BLaER1 treated with 17β-estradiol and CSF1 and Interleukin-3, amounts not matched to agents 10 nM and 100 nM (cell line): ENCODE measurements at regions not wholly inside any gene's neighbourhood (a gene's known extent, or its start where the extent isn't known, plus 50 kb on each side); places are given as distances from the start of the nearest gene placed in this dataset.

ENCODE experiments used
- H3K27ac ChIP-seq, 11 experiments: shearing (Covaris generic); formaldehyde crosslinking; 2 replicates each; pipeline ENCODE4 v1.8.1; 2022
- H3K27me3 ChIP-seq, 11 experiments: shearing (Covaris generic); formaldehyde crosslinking; 2 replicates each; pipeline ENCODE4 v1.8.1; 2022
- H3K36me3 ChIP-seq, 11 experiments: shearing (Covaris generic); formaldehyde crosslinking; 2 replicates each; pipeline ENCODE4 v1.8.1; 2022
- H3K4me1 ChIP-seq, 10 experiments: shearing (Covaris generic); formaldehyde crosslinking; 2 replicates each; pipeline ENCODE4 v1.8.1; 2022
- H3K4me2 ChIP-seq, 11 experiments: shearing (Covaris generic); formaldehyde crosslinking; 2 replicates each; pipeline ENCODE4 v1.8.1; 2022
- H3K4me3 ChIP-seq, 10 experiments: shearing (Covaris generic); formaldehyde crosslinking; 2 replicates each; pipeline ENCODE4 v1.8.1; 2022
- H3K9ac ChIP-seq, 11 experiments: shearing (Covaris generic); formaldehyde crosslinking; 2 replicates each; pipeline ENCODE4 v1.8.1; 2022
- H3K9me3 ChIP-seq, 11 experiments: shearing (Covaris generic); formaldehyde crosslinking; replicated peaks in 1 of 11; 2 replicates each; pipeline ENCODE4 v1.8.1; 2022
- H4K20me1 ChIP-seq, 11 experiments: shearing (Covaris generic); formaldehyde crosslinking; 2 replicates each; pipeline ENCODE4 v1.8.1; 2022
- Cebpa-rat ChIP-seq, 11 experiments: shearing (Covaris generic); IDR thresholded peaks; 2 replicates each; pipeline ENCODE4 v1.8.1; 2022

DNA sequence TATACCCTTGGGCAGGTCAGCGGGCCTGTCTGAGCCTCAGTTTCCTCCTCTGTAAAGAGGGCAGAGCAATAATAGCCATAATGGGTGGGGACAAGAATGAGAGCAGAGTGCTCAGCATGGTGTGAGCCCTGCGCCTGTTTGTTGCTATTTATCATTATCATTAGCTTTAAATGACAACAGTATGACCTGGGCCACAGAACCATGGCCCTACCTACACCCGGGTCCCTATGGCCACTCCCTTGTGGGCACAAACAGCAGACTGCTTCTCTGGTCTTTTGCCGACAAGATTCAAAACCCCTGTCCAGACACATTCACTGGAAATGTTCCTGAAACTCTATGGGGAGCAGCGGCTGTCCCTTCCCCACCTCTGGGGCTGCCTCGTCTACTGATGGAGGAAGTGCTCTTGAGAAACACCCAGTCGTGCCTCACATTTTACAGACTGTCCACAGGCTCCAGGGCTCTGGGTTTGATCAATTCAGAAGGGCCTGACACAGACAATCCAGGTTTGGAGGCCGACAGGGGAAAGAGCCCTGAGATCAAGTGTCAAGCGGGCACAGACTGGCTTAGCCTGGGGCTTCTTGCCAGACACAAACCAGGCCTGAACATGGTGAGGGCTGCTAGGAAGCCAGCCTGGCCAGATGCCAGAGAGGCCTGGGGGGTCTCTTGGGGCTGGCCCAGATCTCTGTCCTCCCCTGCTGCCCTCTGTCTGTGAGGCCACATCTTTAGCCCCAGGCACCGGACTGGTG lies 112.5 kb upstream of the CD82 start:
- no peak for TF ChIP-seq Cebpa-rat (IDR thresholded peaks at IDR 0.05)
- no peaks in the 10 kb centered on the region for H4K20me1 ChIP-seq
- no peak overlapping the region for H3K9ac ChIP-seq
- no peaks in the 10 kb centered on the region for H3K36me3 ChIP-seq
- no peak overlapping the region; a peak in 1 of 22 replicates for H3K27ac ChIP-seq
- no peak overlapping the region; a peak in 1 of 22 replicates for H3K4me2 ChIP-seq
- peaks cover 0 to 19% (median 11%) of the 10 kb centered on the region in 10 experiments; a peak in 16 of 20 replicates for H3K4me1 ChIP-seq
- no peaks in the 10 kb centered on the region for H3K27me3 ChIP-seq
- H3K4me3 ChIP-seq: no peak overlapping the region
- no peaks in the 10 kb centered on the region; a peak in 1 of 22 replicates for H3K9me3 ChIP-seq

DNA sequence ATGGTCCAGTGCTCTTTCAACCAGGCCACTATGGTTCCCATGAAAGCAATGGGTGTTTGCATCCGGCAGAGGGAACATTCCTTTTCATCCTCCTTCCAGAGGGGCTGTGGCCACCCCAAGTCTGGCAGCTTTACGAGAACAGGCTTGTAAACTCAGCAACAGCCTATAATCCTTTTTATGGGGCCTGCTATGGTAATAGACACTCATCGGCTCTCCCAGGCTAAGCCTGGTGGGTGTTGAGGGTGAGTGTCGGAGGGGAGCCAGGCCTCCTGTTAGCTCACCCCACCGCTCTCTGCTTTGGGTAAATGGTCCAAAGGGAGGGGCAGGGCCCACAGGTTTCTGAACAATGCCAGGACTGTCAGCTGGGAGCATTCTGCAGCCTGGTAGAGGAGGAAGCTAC lies 111.6 kb upstream of the CD82 start:
- H3K27me3 ChIP-seq: no peaks in the 10 kb centered on the region
- no peak overlapping the region for H3K27ac ChIP-seq

DNA sequence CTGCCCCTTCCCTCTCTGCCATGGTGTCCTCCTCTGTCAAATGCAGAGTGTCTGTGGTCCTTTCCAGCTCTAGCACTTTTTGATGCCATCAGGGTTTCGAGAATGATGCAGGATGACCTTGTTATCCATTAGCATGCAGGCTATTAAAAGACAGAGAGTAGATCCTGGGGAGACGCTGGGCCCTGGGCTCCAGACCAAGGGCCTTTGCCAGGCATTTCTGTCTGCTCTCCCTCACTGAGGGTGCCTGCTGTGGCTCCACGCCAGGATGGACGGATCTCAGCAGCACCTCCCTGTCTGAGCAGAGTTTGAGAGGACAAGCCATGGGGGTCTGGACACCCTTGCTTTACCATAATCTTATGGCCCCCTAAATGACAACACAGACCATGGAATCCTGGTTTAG lies 110.8 kb upstream of the CD82 start:
- H3K4me3 ChIP-seq: no peak overlapping the region
- peaks cover 0 to 15% (median 10%) of the 10 kb centered on the region in 10 experiments; a peak in 16 of 20 replicates for H3K4me1 ChIP-seq
- H3K36me3 ChIP-seq: no peaks in the 10 kb centered on the region
- no peak overlapping the region for H3K4me2 ChIP-seq
- H3K27me3 ChIP-seq: no peaks in the 10 kb centered on the region
- no peak overlapping the region for H3K27ac ChIP-seq
- no peak for TF ChIP-seq Cebpa-rat (IDR thresholded peaks at IDR 0.05)
- no peaks in the 10 kb centered on the region; a peak in 1 of 22 replicates for H3K9me3 ChIP-seq
- no peak overlapping the region for H3K9ac ChIP-seq
- no peaks in the 10 kb centered on the region for H4K20me1 ChIP-seq

More for the DNA sequence above, 111.6 kb upstream of the CD82 start:
- H3K4me2 ChIP-seq: no peak overlapping the region
- TF ChIP-seq Cebpa-rat (IDR thresholded peaks at IDR 0.05): no peak
- peaks cover 0 to 18% (median 11%) of the 10 kb centered on the region in 10 experiments; a peak in 16 of 20 replicates for H3K4me1 ChIP-seq
- H3K9me3 ChIP-seq: no peaks in the 10 kb centered on the region; a peak in 1 of 22 replicates
- H3K9ac ChIP-seq: no peak overlapping the region
- H3K36me3 ChIP-seq: no peaks in the 10 kb centered on the region
- H3K4me3 ChIP-seq: no peak overlapping the region
- H4K20me1 ChIP-seq: no peaks in the 10 kb centered on the region

- Histone ChIP-seq H3K27me3 (no peaks in the 10 kb centered on the region), H3K36me3 (no peaks in the 10 kb centered on the region), H3K4me1 (peaks cover 0 to 5% (median 0%) of the 10 kb centered on the region in 10 experiments; a peak in 4 of 20 replicates), H3K4me2 (no peak overlapping the region), H3K9me3 (peaks cover 0 to 12% (median 0%) of the 10 kb centered on the region in 11 experiments; a peak in 4 of 22 replicates), H3K27ac (no peak overlapping the region), H3K9ac (no peak overlapping the region), H4K20me1 (no peaks in the 10 kb centered on the region), H3K4me3 (no peak overlapping the region)
- TF ChIP-seq Cebpa-rat (IDR thresholded peaks at IDR 0.05): no peak
These were observed 108.7 kb upstream of the CD82 start for GRCh38 chr11:44456544-44457300.

- Histone ChIP-seq H3K4me3 (no peak overlapping the region), H3K4me2 (no peak overlapping the region), H4K20me1 (no peaks in the 10 kb centered on the region), H3K27me3 (no peaks in the 10 kb centered on the region), H3K27ac (no peak overlapping the region), H3K9ac (no peak overlapping the region), H3K9me3 (peaks cover 0 to 12% (median 0%) of the 10 kb centered on the region in 11 experiments; a peak in 4 of 22 replicates), H3K36me3 (no peaks in the 10 kb centered on the region), H3K4me1 (peaks cover 0 to 5% (median 0%) of the 10 kb centered on the region in 10 experiments; a peak in 4 of 20 replicates)
- no peak for TF ChIP-seq Cebpa-rat (IDR thresholded peaks at IDR 0.05)
These were observed 107.6 kb upstream of the CD82 start for GRCh38 chr11:44457862-44458261.

DNA sequence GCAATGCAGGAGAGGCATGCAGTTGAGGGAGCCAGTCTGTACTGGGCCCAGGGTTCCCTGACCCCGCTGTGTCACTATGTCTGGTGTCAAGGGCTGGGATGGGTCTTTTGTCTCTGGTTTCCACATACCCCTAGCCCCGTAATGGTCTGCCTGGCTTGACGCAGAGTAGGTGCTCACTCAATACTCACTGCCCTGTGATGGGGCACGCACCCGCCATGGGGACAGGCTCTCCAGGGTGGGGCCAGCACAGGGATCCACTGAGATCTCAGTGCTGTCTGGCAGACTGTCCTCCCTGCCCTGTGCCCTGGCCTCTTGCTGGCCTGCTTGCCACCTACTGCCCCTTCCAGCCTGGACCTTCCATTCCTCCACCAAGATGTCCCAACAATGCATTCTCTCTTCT lies 101.7 kb upstream of the CD82 start:
- Histone ChIP-seq H3K9me3 (peaks cover 0 to 19% (median 4%) of the 10 kb centered on the region in 11 experiments; a peak in 5 of 22 replicates), H3K36me3 (no peaks in the 10 kb centered on the region), H3K4me1 (no peaks in the 10 kb centered on the region), H3K4me2 (no peak overlapping the region), H3K27ac (no peak overlapping the region), H4K20me1 (no peaks in the 10 kb centered on the region), H3K27me3 (no peaks in the 10 kb centered on the region), H3K9ac (no peak overlapping the region), H3K4me3 (no peak overlapping the region)
- TF ChIP-seq Cebpa-rat (IDR thresholded peaks at IDR 0.05): no peak

DNA sequence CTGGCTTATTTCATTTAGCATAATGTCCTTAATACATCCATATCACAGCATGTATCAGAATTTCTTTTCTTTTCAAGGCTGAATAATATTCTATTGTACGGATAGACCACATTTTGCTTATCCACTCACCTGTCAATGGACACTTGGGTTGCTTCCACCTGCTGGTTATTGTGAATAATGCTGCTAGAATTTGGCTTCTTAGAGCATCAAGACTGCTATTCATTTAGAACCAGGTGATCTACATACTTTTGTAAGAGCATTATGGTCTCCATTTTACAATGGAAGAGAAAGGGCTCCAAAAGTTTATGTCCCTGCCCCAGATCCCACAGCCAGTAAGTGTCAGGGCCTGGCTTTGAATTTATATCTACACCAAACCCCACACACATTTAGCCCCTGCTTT lies 100.7 kb upstream of the CD82 start:
- Histone ChIP-seq H3K27ac (no peak overlapping the region), H3K9me3 (peaks cover 0 to 19% (median 4%) of the 10 kb centered on the region in 11 experiments; a peak in 5 of 22 replicates), H3K27me3 (no peaks in the 10 kb centered on the region), H3K4me1 (no peaks in the 10 kb centered on the region), H3K9ac (no peak overlapping the region), H4K20me1 (no peaks in the 10 kb centered on the region), H3K4me3 (no peak overlapping the region), H3K36me3 (no peaks in the 10 kb centered on the region), H3K4me2 (no peak overlapping the region)
- TF ChIP-seq Cebpa-rat (IDR thresholded peaks at IDR 0.05): no peak

DNA sequence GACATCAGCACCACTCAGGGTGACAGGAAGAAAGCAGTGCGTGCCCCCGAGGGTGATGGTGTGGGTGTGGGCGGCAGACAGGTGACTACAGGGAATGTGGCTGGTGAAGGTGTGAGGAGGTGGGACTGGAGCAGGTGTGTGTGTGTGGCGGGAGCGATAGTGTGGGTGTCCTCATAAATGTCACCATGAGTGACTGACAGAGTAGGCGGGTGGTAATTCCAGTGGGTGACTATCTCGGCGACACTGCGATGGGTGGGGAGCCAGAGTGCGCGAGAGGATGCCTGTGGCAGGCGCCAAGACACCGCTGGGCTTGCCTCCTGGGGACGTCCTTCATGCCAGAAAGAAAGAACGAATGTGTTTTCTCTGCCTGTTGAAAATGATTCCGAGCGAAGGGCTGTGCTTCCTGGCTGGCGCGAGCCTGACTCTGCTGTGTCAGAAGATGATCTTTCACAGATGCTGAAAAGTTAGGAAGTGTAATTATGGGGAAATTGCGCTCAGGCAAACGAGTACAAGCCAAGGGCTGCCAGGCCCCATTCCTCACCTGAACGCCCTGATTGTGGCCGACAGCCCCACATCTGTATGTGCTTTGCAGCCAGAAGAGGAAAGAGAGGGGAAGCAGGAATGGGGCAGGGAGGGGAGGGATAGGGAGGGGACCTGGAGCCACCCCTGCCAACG lies 98.8 kb upstream of the CD82 start:
- H3K4me1 ChIP-seq: no peaks in the 10 kb centered on the region
- no peaks in the 10 kb centered on the region for H3K36me3 ChIP-seq
- no peak overlapping the region for H3K4me3 ChIP-seq
- H3K4me2 ChIP-seq: no peak overlapping the region
- no peaks in the 10 kb centered on the region for H3K27me3 ChIP-seq
- no peak overlapping the region for H3K9ac ChIP-seq
- peaks cover 0 to 11% (median 0%) of the 10 kb centered on the region in 11 experiments; a peak in 2 of 22 replicates for H3K9me3 ChIP-seq
- H3K27ac ChIP-seq: no peak overlapping the region
- H4K20me1 ChIP-seq: no peaks in the 10 kb centered on the region
- no peak for TF ChIP-seq Cebpa-rat (IDR thresholded peaks at IDR 0.05)

DNA sequence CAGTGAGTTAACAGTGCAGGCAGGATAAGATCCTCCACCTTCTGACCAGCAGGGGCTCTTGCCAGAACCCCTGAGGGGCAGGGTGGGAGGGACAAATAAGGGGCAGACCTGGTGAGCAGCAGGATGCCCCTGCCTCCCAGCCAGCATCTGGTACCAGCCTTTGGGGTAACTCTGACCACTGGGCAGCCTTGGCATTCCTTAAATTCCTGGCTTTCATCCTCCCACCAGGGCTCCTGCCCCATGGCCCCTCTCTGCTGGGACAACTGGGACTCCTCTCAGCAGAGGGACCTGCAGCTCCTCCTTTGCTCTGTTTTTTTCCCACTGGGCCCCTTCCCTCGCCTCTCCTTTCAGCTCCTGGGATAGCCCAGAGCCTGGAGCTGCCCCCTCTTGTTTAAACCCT lies 98.0 kb upstream of the CD82 start:
- TF ChIP-seq Cebpa-rat (IDR thresholded peaks at IDR 0.05): no peak
- Histone ChIP-seq H3K4me2 (no peak overlapping the region), H3K9me3 (peaks cover 0 to 11% (median 0%) of the 10 kb centered on the region in 11 experiments; a peak in 2 of 22 replicates), H3K27me3 (no peaks in the 10 kb centered on the region), H3K27ac (no peak overlapping the region), H4K20me1 (no peaks in the 10 kb centered on the region), H3K36me3 (no peaks in the 10 kb centered on the region), H3K9ac (no peak overlapping the region), H3K4me1 (no peaks in the 10 kb centered on the region), H3K4me3 (no peak overlapping the region)
